GM23248 (cell line): ENCODE measurements at regions not wholly inside any gene's neighbourhood (a gene's known extent, or its start where the extent isn't known, plus 50 kb on each side); places are given as distances from the start of the nearest gene placed in this dataset.

Experiments
- DNase-seq: peaks from one replicate; pipeline ENCODE4 v3.0.0-alpha.2; 2015
- H2AFZ ChIP-seq: fragments of 200-600 bp; sonication (generic); 2 replicates; pipeline ENCODE4 v1.6.1; 2016; ENCODE audit warnings: antibody characterized with exemption
- H3F3A ChIP-seq: fragments of 200-600 bp; sonication (generic); 2 replicates; pipeline ENCODE4 v1.6.1; 2016; ENCODE audit warnings: mild to moderate bottlenecking, antibody characterized with exemption, mixed run types; ENCODE audit not compliant: insufficient read depth
- H3K27ac ChIP-seq: fragments of 200-600 bp; sonication (generic); 2 replicates; pipeline ENCODE4 v1.5.1; 2016; ENCODE audit warnings: mild to moderate bottlenecking
- H3K27me3 ChIP-seq: fragments of 200-600 bp; sonication (generic); replicated peaks from 2 replicates; pipeline ENCODE4 v1.6.1; 2016; ENCODE audit warnings: mild to moderate bottlenecking; ENCODE audit not compliant: insufficient read depth
- H3K36me3 ChIP-seq: fragments of 200-600 bp; sonication (generic); 2 replicates; pipeline ENCODE4 v1.6.1; 2016; ENCODE audit warnings: low read depth, mild to moderate bottlenecking
- H3K4me1 ChIP-seq: fragments of 200-600 bp; sonication (generic); 2 replicates; pipeline ENCODE4 v1.6.1; 2016; ENCODE audit warnings: mild to moderate bottlenecking; ENCODE audit not compliant: insufficient read depth
- H3K4me2 ChIP-seq: fragments of 200-600 bp; sonication (generic); one replicate; pipeline ENCODE4 v1.6.1; 2016; ENCODE audit warnings: mild to moderate bottlenecking; ENCODE audit not compliant: unreplicated experiment
- H3K4me3 ChIP-seq: fragments of 200-600 bp; sonication (generic); 2 replicates; pipeline ENCODE4 v1.5.1; 2016; ENCODE audit warnings: mild to moderate bottlenecking
- H3K79me2 ChIP-seq: fragments of 200-600 bp; sonication (generic); 2 replicates; pipeline ENCODE4 v1.6.1; 2016; ENCODE audit warnings: mild to moderate bottlenecking; ENCODE audit not compliant: insufficient read depth
- H3K9ac ChIP-seq: fragments of 200-600 bp; sonication (generic); 2 replicates; pipeline ENCODE4 v1.6.1; 2016; ENCODE audit warnings: mild to moderate bottlenecking
- H3K9me2 ChIP-seq: fragments of 200-600 bp; sonication (generic); 2 replicates; pipeline ENCODE4 v1.6.1; 2016; ENCODE audit warnings: mixed run types, mild to moderate bottlenecking, moderate library complexity; ENCODE audit not compliant: insufficient read depth
- H3K9me3 ChIP-seq: fragments of 200-600 bp; sonication (generic); one replicate; pipeline ENCODE4 v1.6.1; 2017; ENCODE audit warnings: low read depth
- H4K20me1 ChIP-seq: fragments of 200-600 bp; sonication (generic); 2 replicates; pipeline ENCODE4 v1.6.0; 2016; ENCODE audit not compliant: insufficient read depth
- EZH2 ChIP-seq: fragments of 200-600 bp; sonication (generic); IDR thresholded peaks from 2 replicates; pipeline ENCODE4 v1.6.1; 2018; ENCODE audit warnings: antibody characterized with exemption, mild to moderate bottlenecking; ENCODE audit not compliant: insufficient read depth, poor library complexity, severe bottlenecking
- EZH2phosphoT487 ChIP-seq: fragments of 200-600 bp; sonication (generic); IDR thresholded peaks from 2 replicates; pipeline ENCODE4 v1.6.1; 2018; ENCODE audit warnings: antibody characterized with exemption, moderate library complexity, mild to moderate bottlenecking, low read depth; ENCODE audit not compliant: insufficient read depth
- WGBS, 2 experiments: methylation state at CpG; one replicate each; pipeline ENCODE4 v1.1.6; 2015 to 2017; ENCODE audit warnings: low lambda C conversion rate in 2 of 2, low coverage in 1 of 2; ENCODE audit errors: missing lambda C conversion rate in 2 of 2; 5-methylcytosine and 5-hydroxymethylcytosine counted together
- in situ Hi-C: fragments of 300-500 bp; cut with MboI; formaldehyde crosslinking; loops from 2 replicates; pipeline ENCODE4 v1.15.0; 2020

- Histone ChIP-seq H3K27ac (no peak overlapping the region), H4K20me1 (no peaks in the 10 kb centered on the region), H3F3A (no peaks in the 10 kb centered on the region), H3K9me3 (no peaks in the 10 kb centered on the region), H3K4me1 (no peaks in the 10 kb centered on the region), H3K36me3 (no peaks in the 10 kb centered on the region), H3K4me2 (no peak overlapping the region), H3K9me2 (no peaks in the 10 kb centered on the region), H3K79me2 (no peaks in the 10 kb centered on the region), H3K4me3 (no peak overlapping the region), H3K27me3 (no peaks in the 10 kb centered on the region), H2AFZ (no peak overlapping the region), H3K9ac (no peak overlapping the region)
- in situ Hi-C loops, result no loop called here
- no peak for DNase-seq
- TF ChIP-seq EZH2, result no peak
- TF ChIP-seq EZH2phosphoT487, result no peak
Observed at GRCh38 chr16:63890723-63891122, 1231.1 kb downstream of the CDH11 start.

- Histone ChIP-seq H3K9me2 (no peaks in the 10 kb centered on the region), H4K20me1 (no peaks in the 10 kb centered on the region), H3K9ac (no peak overlapping the region), H3K27ac (no peak overlapping the region), H3K79me2 (no peaks in the 10 kb centered on the region), H3K4me3 (no peak overlapping the region), H2AFZ (no peak overlapping the region), H3K4me2 (no peak overlapping the region), H3F3A (no peaks in the 10 kb centered on the region), H3K36me3 (no peaks in the 10 kb centered on the region), H3K9me3 (no peaks in the 10 kb centered on the region), H3K4me1 (no peaks in the 10 kb centered on the region), H3K27me3 (no peaks in the 10 kb centered on the region)
- peak; percentile 30 for DNase-seq
- TF ChIP-seq EZH2phosphoT487, result no peak
- TF ChIP-seq EZH2, result no peak
- in situ Hi-C loops, result no loop called here
- WGBS, 2 experiments, result 0 to 11% methylated on average over 1 of the region's 1 CpG
Observed at GRCh38 chr16:63890081-63890480, 1231.8 kb downstream of the CDH11 start.

DNA sequence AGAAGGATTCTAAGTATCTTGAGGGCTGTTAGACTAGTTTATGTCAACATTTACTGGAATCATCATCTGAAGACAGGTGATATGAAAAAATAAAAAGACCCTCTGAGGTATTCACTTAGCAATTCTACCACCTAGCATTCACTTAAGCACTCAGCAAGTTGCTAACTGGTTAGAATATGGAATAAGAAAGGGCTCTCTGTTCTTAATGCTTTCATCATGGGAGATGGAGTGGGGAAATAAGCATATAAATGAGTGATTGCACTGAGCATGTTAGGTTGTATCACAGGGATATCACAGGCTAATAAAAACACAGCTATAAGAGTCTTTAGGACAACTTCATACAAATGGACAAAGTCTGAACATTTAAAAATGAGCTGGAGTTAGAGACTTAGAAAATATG is 1238.8 kb downstream of the CDH11 start:
- Histone ChIP-seq H4K20me1 (no peaks in the 10 kb centered on the region), H3K27ac (no peak overlapping the region), H3K27me3 (no peaks in the 10 kb centered on the region), H3K9me2 (no peaks in the 10 kb centered on the region), H2AFZ (no peak overlapping the region), H3K4me2 (no peak overlapping the region), H3F3A (no peaks in the 10 kb centered on the region), H3K4me1 (no peaks in the 10 kb centered on the region), H3K9ac (no peak overlapping the region), H3K4me3 (no peak overlapping the region), H3K9me3 (no peaks in the 10 kb centered on the region), H3K36me3 (no peaks in the 10 kb centered on the region), H3K79me2 (no peaks in the 10 kb centered on the region)
- DNase-seq, result no peak
- no peak for TF ChIP-seq EZH2
- no peak for TF ChIP-seq EZH2phosphoT487
- in situ Hi-C loops, result no loop called here

DNA sequence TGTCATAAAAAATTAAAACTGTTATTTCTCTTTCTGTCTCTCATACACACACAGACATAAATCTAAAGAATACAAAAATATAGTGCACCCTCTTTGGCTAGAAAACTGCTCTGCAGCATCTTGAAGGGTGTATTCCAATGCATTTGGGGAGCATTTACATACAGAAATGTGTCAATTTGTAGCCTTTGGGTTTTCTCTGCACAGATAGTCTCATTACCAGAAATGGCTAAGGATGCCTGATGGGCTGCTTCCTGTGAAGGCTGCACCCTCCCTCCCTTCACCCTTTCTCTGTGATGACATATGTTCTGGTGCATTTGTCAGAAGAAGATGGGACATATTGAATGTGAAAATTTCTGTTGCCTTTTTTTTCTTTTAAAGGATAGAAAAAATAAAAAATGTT is 1239.3 kb downstream of the CDH11 start:
- no peaks in the 10 kb centered on the region for H4K20me1 ChIP-seq
- H3K36me3 ChIP-seq, result no peaks in the 10 kb centered on the region
- no peak for TF ChIP-seq EZH2phosphoT487
- TF ChIP-seq EZH2, result no peak
- H3K9me3 ChIP-seq, result no peaks in the 10 kb centered on the region
- H3K79me2 ChIP-seq, result no peaks in the 10 kb centered on the region
- H3K9ac ChIP-seq, result no peak overlapping the region
- DNase-seq, result no peak
- H3K27ac ChIP-seq, result no peak overlapping the region
- in situ Hi-C loops, result no loop called here
- H3K4me1 ChIP-seq, result no peaks in the 10 kb centered on the region
- H3K27me3 ChIP-seq, result no peaks in the 10 kb centered on the region
- no peak overlapping the region for H3K4me2 ChIP-seq
- no peaks in the 10 kb centered on the region for H3K9me2 ChIP-seq
- H3F3A ChIP-seq, result no peaks in the 10 kb centered on the region
- H2AFZ ChIP-seq, result no peak overlapping the region
- no peak overlapping the region for H3K4me3 ChIP-seq

- Histone ChIP-seq H3K79me2 (no peaks in the 10 kb centered on the region), H3K4me1 (no peaks in the 10 kb centered on the region), H2AFZ (no peak overlapping the region), H3K9ac (no peak overlapping the region), H3K9me2 (no peaks in the 10 kb centered on the region), H3K4me2 (no peak overlapping the region), H3K4me3 (no peak overlapping the region), H3K9me3 (no peaks in the 10 kb centered on the region), H4K20me1 (no peaks in the 10 kb centered on the region), H3F3A (no peaks in the 10 kb centered on the region), H3K27ac (no peak overlapping the region), H3K36me3 (no peaks in the 10 kb centered on the region), H3K27me3 (no peaks in the 10 kb centered on the region)
- 88 to 92% methylated on average over 2 of the region's 2 CpGs for WGBS, 2 experiments
- no peak for DNase-seq
- in situ Hi-C loops, result no loop called here
- TF ChIP-seq EZH2phosphoT487 (no peak), EZH2 (no peak)
Observed at GRCh38 chr16:63880948-63881347, 1240.9 kb downstream of the CDH11 start.
